IMR-90 (cell line): ENCODE measurements at regions not wholly inside any gene's neighbourhood (a gene's known extent, or its start where the extent isn't known, plus 50 kb on each side); places are given as distances from the start of the nearest gene placed in this dataset.

Experiments
- CHD1 ChIP-seq: IDR thresholded peaks from 2 replicates; pipeline ENCODE4 v1.6.1; 2012; ENCODE audit warnings: low read depth, low read length, improper control_type of control experiment
- MXI1 ChIP-seq: IDR thresholded peaks from 2 replicates; pipeline ENCODE4 v1.6.1; 2012; ENCODE audit warnings: low read depth, mild to moderate bottlenecking, low read length, moderate library complexity, borderline replicate concordance
- RAD21 ChIP-seq: IDR thresholded peaks from 2 replicates; pipeline ENCODE4 v1.6.1; 2012; ENCODE audit warnings: low read length, improper control_type of control experiment
- TF ChIP-seq, protein P1 (sequence below): conservative IDR thresholded peaks from 2 replicates; pipeline ENCODE4 v1.5.1; 2012; ENCODE audit warnings: mild to moderate bottlenecking, low read depth, low read length, improper control_type of control experiment

DNA sequence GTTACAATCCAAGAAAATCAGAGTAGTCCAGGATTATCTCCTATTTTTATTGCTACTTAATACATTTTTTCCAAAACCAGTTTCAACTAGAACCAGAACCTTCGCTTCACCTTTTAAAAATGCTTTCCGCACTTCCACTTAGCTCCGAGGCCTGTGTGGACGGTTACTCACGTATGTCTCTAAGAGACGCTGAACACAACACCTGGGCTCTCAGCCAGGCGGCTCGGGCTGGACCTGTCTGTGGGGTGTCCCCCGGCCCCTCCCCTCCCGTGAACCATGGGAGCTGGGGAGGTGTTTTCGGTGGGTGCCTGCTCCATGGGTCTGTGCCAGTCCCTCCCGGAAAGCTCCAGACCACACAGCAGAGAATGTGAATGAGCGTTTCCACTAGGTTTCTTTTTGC, 223.8 kb downstream of the GLI2 start:
- TF ChIP-seq RAD21 (no peak), CHD1 (no peak), MXI1 (no peak)
- TF ChIP-seq, protein P1, sequence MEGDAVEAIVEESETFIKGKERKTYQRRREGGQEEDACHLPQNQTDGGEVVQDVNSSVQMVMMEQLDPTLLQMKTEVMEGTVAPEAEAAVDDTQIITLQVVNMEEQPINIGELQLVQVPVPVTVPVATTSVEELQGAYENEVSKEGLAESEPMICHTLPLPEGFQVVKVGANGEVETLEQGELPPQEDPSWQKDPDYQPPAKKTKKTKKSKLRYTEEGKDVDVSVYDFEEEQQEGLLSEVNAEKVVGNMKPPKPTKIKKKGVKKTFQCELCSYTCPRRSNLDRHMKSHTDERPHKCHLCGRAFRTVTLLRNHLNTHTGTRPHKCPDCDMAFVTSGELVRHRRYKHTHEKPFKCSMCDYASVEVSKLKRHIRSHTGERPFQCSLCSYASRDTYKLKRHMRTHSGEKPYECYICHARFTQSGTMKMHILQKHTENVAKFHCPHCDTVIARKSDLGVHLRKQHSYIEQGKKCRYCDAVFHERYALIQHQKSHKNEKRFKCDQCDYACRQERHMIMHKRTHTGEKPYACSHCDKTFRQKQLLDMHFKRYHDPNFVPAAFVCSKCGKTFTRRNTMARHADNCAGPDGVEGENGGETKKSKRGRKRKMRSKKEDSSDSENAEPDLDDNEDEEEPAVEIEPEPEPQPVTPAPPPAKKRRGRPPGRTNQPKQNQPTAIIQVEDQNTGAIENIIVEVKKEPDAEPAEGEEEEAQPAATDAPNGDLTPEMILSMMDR: no peak
